ENCODE measurements at regions not wholly inside any gene's neighbourhood (a gene's known extent, or its start where the extent isn't known, plus 50 kb on each side); places are given as distances from the start of the nearest gene placed in this dataset.

DNA sequence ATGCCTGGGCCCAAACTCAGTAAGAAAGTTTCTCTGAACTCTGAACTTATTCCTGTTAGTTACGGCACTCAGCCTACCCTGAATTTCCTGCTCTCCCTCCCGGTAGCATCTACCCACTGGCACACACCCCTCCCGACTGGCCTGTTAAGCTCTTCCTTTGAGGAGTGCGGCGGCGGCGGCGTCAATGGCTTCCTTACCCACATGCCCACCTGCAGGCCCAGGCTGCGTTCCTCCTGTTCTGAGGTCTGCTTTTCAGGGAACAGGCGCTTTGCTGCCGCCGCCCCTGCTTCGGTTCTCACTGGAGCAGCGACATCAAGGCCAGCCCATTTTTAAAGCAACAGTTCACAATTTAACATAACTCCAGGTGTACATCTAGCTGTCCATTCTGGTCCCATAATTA lies 432.4 kb downstream of the DCDC2C start:
- no peak overlapping the region for H3K27ac ChIP-seq
- TF ChIP-seq ZFX (IDR thresholded peaks at IDR 0.05) = no peak
- TF ChIP-seq, protein P1, sequence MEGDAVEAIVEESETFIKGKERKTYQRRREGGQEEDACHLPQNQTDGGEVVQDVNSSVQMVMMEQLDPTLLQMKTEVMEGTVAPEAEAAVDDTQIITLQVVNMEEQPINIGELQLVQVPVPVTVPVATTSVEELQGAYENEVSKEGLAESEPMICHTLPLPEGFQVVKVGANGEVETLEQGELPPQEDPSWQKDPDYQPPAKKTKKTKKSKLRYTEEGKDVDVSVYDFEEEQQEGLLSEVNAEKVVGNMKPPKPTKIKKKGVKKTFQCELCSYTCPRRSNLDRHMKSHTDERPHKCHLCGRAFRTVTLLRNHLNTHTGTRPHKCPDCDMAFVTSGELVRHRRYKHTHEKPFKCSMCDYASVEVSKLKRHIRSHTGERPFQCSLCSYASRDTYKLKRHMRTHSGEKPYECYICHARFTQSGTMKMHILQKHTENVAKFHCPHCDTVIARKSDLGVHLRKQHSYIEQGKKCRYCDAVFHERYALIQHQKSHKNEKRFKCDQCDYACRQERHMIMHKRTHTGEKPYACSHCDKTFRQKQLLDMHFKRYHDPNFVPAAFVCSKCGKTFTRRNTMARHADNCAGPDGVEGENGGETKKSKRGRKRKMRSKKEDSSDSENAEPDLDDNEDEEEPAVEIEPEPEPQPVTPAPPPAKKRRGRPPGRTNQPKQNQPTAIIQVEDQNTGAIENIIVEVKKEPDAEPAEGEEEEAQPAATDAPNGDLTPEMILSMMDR (conservative IDR thresholded peaks at IDR 0.05) = no peak

DNA sequence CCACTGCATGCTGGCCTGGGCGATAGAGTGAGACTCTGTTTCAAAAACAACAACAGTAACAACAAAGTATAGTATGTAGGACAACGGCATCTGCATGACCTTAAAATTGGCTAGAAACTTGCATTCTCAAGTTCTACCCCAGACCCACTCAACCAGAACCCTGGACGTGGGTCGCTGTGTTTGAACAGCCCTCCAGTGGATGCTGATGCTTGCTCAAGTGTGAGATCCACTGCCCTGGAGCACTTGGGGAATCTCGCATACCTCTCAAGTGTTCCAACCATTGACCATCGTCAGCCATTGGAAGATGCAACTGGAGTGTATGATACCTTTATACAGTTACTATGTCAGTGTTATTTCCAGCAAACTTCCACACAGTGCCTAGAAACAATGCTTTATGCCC lies 435.9 kb downstream of the DCDC2C start:
- H3K27ac ChIP-seq = peak overlapping the region; percentile 87
- TF ChIP-seq, protein P1 (conservative IDR thresholded peaks at IDR 0.05) = no peak
- TF ChIP-seq ZFX (IDR thresholded peaks at IDR 0.05) = no peak

GRCh38 chr2:4139731-4140130 lies 436.4 kb downstream of the DCDC2C start:
- TF ChIP-seq ZFX (IDR thresholded peaks at IDR 0.05) = no peak
- TF ChIP-seq, protein P1 (conservative IDR thresholded peaks at IDR 0.05) = no peak
- H3K27ac ChIP-seq = peak overlapping the region; percentile 87

DNA sequence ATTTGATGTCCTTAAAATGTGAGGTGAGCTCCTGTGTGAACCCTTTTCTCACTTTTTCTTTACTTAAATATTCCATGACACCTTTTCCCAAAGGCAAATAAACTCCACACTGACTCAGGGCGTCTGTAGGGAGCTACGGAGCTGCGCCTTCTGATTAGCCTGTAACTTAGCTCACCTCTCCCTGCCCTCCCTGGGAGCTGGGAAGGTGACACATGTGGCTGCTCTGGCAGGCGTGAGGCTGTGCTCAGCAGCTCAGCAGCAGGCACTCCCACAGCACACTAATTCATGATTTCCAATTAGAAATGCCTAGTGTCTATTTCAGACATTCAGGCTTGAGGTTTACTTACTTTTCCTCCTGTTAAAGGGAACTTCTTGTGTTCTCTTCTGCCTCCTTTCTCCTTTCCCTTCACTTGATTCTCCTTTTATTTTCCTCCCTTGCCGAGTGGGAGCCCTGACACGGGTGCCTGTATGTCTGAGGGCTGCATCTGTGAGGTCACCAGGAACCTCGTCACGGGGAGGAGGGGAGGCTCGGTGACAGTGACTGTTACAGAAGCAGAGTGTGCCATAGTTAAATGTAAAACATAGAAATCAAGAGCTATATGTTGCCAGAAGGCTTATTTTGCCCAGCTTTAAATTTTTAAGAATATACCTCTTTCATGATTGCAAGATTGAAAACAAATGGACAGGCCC lies 437.1 kb downstream of the DCDC2C start:
- TF ChIP-seq, protein P1 (conservative IDR thresholded peaks at IDR 0.05) = no peak
- TF ChIP-seq ZFX (IDR thresholded peaks at IDR 0.05) = no peak
- peak overlapping the region; percentile 86 for H3K27ac ChIP-seq

- H3K27ac ChIP-seq = no peak overlapping the region
- TF ChIP-seq, protein P1 (conservative IDR thresholded peaks at IDR 0.05) = no peak
- no peak for TF ChIP-seq ZFX (IDR thresholded peaks at IDR 0.05)
Measured at GRCh38 chr2:4144731-4145130, 441.4 kb downstream of the DCDC2C start.

GRCh38 chr2:4151521-4151920 lies 448.1 kb downstream of the DCDC2C start:
- TF ChIP-seq, protein P1 (conservative IDR thresholded peaks at IDR 0.05) = no peak
- TF ChIP-seq ZFX (IDR thresholded peaks at IDR 0.05) = no peak

GRCh38 chr2:4152051-4152450 lies 448.7 kb downstream of the DCDC2C start:
- TF ChIP-seq, protein P1 (conservative IDR thresholded peaks at IDR 0.05) = no peak
- no peak for TF ChIP-seq ZFX (IDR thresholded peaks at IDR 0.05)
- no peak overlapping the region for H3K27ac ChIP-seq

More at GRCh38 chr2:4151521-4151920, 448.1 kb downstream of the DCDC2C start:
- H3K27ac ChIP-seq = no peak overlapping the region

Data from C4-2B (cell line).